HUES6 (cell line): ENCODE measurements at regions not wholly inside any gene's neighbourhood (a gene's known extent, or its start where the extent isn't known, plus 50 kb on each side); places are given as distances from the start of the nearest gene placed in this dataset.
"Not testable (repeated sequence)": the region's sequence is repeated elsewhere in the genome, so short reads cannot be mapped to it uniquely, and the experiment has no call there.

Source experiments
- H3K27ac ChIP-seq: 2 replicates; pipeline ENCODE4 v1.7.0; 2013; ENCODE audit warnings: low read depth, mild to moderate bottlenecking, low read length, inconsistent platforms
- H3K27me3 ChIP-seq: 2 replicates; pipeline ENCODE4 v1.6.1; 2013; ENCODE audit warnings: low read length; ENCODE audit not compliant: control insufficient read depth, insufficient read depth
- H3K36me3 ChIP-seq: 2 replicates; pipeline ENCODE4 v1.6.1; 2013; ENCODE audit warnings: low read length; ENCODE audit not compliant: control insufficient read depth, insufficient read depth
- H3K4me1 ChIP-seq: 2 replicates; pipeline ENCODE4 v1.6.1; 2013; ENCODE audit warnings: low read length; ENCODE audit not compliant: control insufficient read depth, insufficient read depth
- H3K4me3 ChIP-seq: 2 replicates; pipeline ENCODE4 v1.5.1; 2013; ENCODE audit warnings: low read depth, low read length
- H3K9ac ChIP-seq: one replicate; pipeline ENCODE4 v1.6.1; 2013; ENCODE audit warnings: mild to moderate bottlenecking, low read length
- H3K9me3 ChIP-seq: 2 replicates; pipeline ENCODE4 v1.6.1; 2013; ENCODE audit warnings: low read depth, low read length; ENCODE audit not compliant: control insufficient read depth, insufficient read depth

DNA sequence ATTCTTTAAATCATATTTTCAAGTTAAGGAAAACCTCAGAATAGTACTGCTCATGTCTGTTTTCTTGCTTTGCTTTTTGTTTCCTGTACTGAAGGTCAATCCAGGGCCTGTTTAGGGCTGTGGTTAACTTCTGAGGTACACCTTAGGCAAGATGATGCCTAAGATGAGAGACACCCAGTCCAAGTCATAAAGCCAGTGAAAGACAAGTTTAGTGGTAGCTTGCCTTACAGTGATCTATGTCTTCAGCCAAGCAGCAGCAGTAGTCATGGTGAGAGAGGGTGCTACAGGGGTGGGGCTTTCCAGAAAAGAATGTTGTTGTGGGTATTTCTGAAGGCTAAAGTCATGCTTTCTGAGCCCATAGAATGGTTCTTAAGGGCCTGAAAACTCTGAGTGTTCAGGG is 173.7 kb downstream of the VSIG4 start:
- H3K9me3 ChIP-seq: peaks cover 17% of the 10 kb centered on the region; the same call in 1 of the 2 replicates
- H3K27me3 ChIP-seq: no peaks in the 10 kb centered on the region
- no peaks in the 10 kb centered on the region for H3K36me3 ChIP-seq
- H3K27ac ChIP-seq: no peak overlapping the region
- H3K4me3 ChIP-seq: no peak overlapping the region
- no peaks in the 10 kb centered on the region; the same call in 1 of the 2 replicates for H3K4me1 ChIP-seq
- no peak overlapping the region for H3K9ac ChIP-seq

DNA sequence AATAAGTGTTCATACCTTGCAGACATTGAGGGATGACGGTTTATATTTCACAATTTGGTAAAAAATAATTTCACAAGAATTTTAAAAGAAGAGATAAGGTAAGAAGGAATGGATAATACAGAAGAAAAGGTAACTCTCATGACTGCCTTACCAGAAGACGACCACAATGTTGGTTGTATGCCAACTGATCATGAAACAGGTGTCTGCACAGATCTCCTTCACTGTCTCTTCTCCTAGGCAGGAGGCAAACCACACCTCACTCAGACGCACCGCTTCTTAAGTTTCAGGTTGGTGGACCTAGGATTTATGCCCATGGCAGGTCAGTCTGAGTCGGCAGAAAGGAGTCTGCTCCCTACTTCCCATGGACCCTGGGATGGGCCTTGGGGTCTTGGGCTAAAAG is 177.2 kb downstream of the VSIG4 start:
- Histone ChIP-seq H3K36me3 (no peaks in the 10 kb centered on the region), H3K4me1 (no peaks in the 10 kb centered on the region; the same call in 1 of the 2 replicates), H3K27ac (no peak overlapping the region), H3K9me3 (peaks cover 25% of the 10 kb centered on the region; the same call in 1 of the 2 replicates), H3K27me3 (no peaks in the 10 kb centered on the region), H3K9ac (no peak overlapping the region), H3K4me3 (no peak overlapping the region)

DNA sequence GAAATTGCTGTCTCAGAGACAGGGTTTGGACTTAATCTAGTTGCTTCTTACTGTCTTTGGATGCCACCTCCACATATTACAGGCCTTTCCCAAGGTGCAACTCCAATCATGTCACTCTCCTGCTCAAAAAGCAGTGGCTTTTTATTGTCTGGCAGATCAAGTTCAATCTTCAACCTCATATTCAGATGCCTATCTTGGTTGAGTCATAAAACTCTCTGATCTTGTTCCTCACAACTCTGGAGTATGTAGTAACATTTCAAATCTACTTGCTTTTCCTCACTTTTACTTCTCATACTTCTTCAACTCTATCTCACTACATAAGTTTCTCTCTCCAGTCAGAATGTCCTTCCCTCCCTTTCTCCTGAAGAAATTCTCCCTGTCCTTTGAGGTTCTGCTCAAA is 180.6 kb downstream of the VSIG4 start:
- peaks cover 35% of the 10 kb centered on the region for H3K9me3 ChIP-seq
- no peak overlapping the region for H3K4me3 ChIP-seq
- no peaks in the 10 kb centered on the region; the same call in 1 of the 2 replicates for H3K4me1 ChIP-seq
- no peaks in the 10 kb centered on the region for H3K36me3 ChIP-seq
- no peak overlapping the region for H3K27ac ChIP-seq
- no peak overlapping the region for H3K9ac ChIP-seq
- H3K27me3 ChIP-seq: no peaks in the 10 kb centered on the region

DNA sequence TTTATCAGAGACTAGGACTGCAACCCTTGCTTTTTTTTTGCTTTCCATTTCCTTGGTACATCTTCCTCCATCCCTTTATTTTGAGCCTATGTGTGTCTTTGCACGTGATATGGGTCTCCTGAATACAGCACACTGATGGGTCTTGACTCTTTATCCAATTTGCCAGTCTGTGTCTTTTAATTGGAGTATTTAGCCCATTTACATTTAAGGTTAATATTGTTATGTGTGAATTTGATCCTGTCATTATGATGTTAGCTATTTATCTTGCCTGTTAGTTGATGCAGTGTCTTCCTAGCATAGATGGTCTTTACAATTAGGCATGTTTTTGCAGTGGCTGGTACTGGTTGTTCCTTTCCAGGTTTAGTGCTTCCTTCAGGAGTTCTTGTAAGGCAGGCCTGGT is 185.4 kb downstream of the VSIG4 start:
- not testable (repeated sequence) for H3K27me3 ChIP-seq, H3K9ac ChIP-seq, H3K27ac ChIP-seq, H3K4me1 ChIP-seq, H3K4me3 ChIP-seq, H3K36me3 ChIP-seq
- peaks cover 28% of the 10 kb centered on the region for H3K9me3 ChIP-seq

DNA sequence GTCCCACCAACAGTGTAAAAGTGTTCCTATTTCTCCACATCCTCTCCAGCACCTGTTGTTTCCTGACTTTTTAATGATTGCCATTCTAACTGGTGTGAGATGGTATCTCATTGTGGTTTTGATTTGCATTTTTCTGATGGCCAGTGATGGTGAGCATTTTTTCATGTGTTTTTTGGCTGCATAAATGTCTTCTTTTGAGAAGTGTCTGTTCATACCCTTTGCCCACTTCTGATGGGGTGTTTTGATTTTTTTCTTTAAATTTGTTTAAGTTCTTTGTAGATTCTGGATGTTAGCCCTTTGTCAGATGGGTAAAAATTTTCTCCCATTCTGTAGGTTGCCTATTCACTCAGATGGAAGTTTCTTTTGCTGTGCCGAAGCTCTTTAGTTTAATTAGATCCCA is 183.9 kb downstream of the MSN start:
- not testable (repeated sequence) for H3K9ac ChIP-seq, H3K36me3 ChIP-seq, H3K4me1 ChIP-seq, H3K27ac ChIP-seq, H3K27me3 ChIP-seq, H3K4me3 ChIP-seq
- H3K9me3 ChIP-seq: peaks cover 25% of the 10 kb centered on the region

DNA sequence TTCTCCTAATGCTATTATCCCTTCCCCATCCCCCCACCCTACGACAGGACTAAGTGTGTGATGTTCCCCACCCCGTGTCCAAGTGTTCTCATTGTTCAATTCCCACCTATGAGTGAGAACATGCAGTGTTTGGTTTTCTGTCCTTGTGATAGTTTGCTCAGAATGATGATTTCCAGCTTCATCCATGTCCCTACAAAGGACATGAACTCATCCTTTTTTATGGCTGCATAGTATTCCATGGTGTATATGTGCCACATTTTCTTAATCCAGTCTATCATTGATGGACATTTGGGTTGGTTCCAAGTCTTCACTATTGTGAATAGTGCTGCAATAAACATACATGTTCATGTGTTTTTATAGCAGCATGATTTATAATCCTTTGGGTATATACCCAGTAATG is 183.4 kb downstream of the MSN start:
- not testable (repeated sequence) for H3K9ac ChIP-seq, H3K4me3 ChIP-seq, H3K36me3 ChIP-seq, H3K4me1 ChIP-seq, H3K27ac ChIP-seq, H3K27me3 ChIP-seq
- H3K9me3 ChIP-seq: peaks cover 20% of the 10 kb centered on the region; the same call in 1 of the 2 replicates

DNA sequence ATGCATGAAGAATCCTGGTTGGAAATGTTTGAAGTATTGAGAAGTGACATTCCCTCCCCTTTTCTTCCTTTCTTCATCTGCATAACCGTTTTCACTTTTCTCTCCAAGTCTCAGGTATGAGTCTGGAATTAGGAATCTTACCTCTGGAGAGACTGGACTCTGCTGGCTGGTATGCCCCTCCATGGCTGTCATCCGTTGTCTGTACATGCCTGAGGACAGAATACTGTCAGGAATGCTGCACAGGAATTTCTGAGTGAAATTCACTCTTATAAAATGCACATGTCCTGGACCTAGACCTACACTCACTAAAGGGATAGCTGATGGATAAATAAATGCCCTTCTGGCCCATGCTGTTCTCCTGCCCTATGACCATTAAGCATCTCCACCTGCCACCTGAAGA is 179.5 kb downstream of the MSN start:
- no peak overlapping the region for H3K9ac ChIP-seq
- peaks cover 21% of the 10 kb centered on the region; the same call in 1 of the 2 replicates for H3K9me3 ChIP-seq
- H3K4me1 ChIP-seq: no peaks in the 10 kb centered on the region
- H3K36me3 ChIP-seq: no peaks in the 10 kb centered on the region
- H3K4me3 ChIP-seq: no peak overlapping the region
- no peak overlapping the region for H3K27ac ChIP-seq
- no peaks in the 10 kb centered on the region for H3K27me3 ChIP-seq

DNA sequence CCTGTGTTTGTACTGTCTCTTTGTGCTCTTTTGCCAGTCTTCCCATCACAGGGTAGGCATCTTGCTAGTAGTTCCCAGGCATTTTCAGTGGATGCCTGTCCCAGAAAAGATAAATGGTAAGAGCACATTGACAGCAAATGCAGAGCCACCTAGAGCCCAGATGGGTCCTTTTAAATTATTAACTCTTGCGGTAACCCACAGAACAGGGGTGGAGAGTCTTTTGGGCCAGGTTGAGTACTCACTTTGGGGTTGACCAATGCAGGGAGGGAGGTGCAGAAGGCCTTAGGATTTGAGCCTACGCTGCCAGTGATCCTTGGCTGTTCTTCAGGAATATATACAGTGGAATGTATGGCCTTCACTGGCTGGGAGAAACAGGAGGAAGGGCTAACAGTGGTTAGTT is 173.8 kb downstream of the MSN start:
- Histone ChIP-seq H3K27me3 (no peaks in the 10 kb centered on the region), H3K27ac (no peak overlapping the region), H3K9me3 (peaks cover 33% of the 10 kb centered on the region; the same call in 1 of the 2 replicates), H3K36me3 (no peaks in the 10 kb centered on the region), H3K4me1 (no peaks in the 10 kb centered on the region), H3K9ac (no peak overlapping the region), H3K4me3 (no peak overlapping the region)

DNA sequence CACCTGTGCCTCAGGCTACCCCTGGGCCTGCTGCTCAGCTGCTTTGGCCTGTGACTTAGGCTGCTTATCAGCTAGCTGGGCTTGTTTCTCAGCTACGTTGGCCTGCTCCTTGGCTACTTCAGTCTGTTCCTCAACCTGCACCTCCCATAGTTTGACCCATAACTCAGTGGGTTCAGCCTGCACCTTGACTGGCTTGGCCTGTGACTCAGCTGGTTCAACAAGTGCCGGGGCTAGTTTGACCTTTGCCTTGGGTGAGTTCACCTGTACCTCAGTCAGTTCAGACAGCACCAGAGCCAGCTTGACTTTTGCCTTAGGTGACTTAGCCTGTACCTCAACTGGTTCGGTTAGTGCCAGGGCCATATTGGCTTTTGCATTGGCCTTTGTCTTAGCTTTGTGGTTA is 171.2 kb downstream of the MSN start:
- no peaks in the 10 kb centered on the region for H3K36me3 ChIP-seq

DNA sequence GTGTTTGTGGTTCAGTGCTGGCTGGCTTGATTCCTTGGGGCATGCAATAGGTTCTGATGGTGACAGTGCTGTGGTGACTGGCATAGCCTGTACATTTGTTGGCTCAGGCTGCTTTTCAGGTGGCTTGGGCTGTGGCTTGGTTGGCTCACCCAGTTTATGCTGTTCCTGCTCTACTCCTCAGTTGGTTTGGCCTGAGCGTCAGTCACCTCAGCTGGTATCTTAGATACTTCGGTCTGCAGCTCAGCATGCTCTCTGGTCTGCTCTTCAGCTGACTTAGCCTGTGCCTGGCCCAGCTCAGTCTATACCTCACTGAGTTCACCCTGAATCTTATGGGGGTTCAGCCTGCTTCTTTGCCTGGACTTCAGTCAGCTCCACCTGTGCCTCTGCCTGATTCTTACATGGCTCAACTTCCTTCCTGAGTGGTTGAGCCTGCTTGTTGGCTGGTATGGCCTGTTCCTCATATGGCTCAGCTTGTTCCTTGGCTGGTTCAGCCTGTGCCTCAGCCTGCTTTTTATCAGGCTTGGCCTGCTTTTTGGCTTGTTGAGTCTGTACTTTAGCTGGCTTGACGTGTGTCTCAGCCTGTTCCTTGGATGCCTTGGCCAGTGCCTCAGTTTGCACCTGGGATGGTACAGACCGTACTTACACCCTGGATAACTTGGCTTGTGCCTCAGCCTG is 170.6 kb downstream of the MSN start:
- Histone ChIP-seq H3K27me3 (no peaks in the 10 kb centered on the region), H3K36me3 (no peaks in the 10 kb centered on the region), H3K27ac (no peak overlapping the region), H3K9ac (no peak overlapping the region), H3K4me1 (no peaks in the 10 kb centered on the region), H3K4me3 (no peak overlapping the region), H3K9me3 (peaks cover 29% of the 10 kb centered on the region; the same call in 1 of the 2 replicates)

More for the DNA sequence above, 171.2 kb downstream of the MSN start:
- Histone ChIP-seq H3K4me3 (no peak overlapping the region), H3K4me1 (no peaks in the 10 kb centered on the region), H3K9ac (no peak overlapping the region), H3K27me3 (no peaks in the 10 kb centered on the region), H3K9me3 (peaks cover 30% of the 10 kb centered on the region; the same call in 1 of the 2 replicates), H3K27ac (no peak overlapping the region)

DNA sequence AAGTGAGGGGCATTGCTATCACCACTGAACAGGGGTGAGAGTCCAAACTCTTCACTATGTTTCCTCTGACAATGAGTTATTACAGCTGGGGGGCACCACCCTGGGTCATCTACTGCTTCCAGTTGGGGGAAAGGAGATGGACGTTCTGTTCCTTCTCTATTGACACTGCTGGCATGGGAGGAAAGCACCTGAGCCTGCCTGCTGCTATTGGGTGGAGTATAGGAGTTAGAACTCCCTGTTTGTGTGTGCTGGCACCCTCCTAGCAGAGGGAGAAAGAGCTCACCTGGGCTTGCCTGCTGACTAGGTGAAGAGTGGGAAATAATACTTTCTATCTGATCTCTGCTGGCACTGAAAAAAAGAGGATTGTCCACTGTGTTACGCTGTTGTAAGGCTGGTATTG is 163.8 kb downstream of the MSN start:
- H3K27me3 ChIP-seq: no peaks in the 10 kb centered on the region; the same call in 1 of the 2 replicates
- no peak overlapping the region for H3K4me3 ChIP-seq
- no peak overlapping the region for H3K9ac ChIP-seq
- no peak overlapping the region for H3K27ac ChIP-seq
- H3K36me3 ChIP-seq: no peaks in the 10 kb centered on the region
- H3K4me1 ChIP-seq: no peaks in the 10 kb centered on the region; the same call in 1 of the 2 replicates
- H3K9me3 ChIP-seq: peaks cover 7% of the 10 kb centered on the region; the same call in 1 of the 2 replicates
